Sigmoid colon (tissue), 4 donors: ENCODE measurements at regions not wholly inside any gene's neighbourhood (a gene's known extent, or its start where the extent isn't known, plus 50 kb on each side); places are given as distances from the start of the nearest gene placed in this dataset.

Source experiments
- EP300 ChIP-seq, 4 donors: sonication (generic); formaldehyde crosslinking; IDR thresholded peaks; one replicate each; pipeline ENCODE4 v1.6.1; 2017; ENCODE audit warnings: antibody characterized with exemption in 4 of 4
- POLR2AphosphoS5 ChIP-seq, 4 donors: sonication (generic); formaldehyde crosslinking; IDR thresholded peaks; one replicate each; pipeline ENCODE4 v1.6.1; 2017; ENCODE audit warnings: antibody characterized with exemption in 4 of 4
- TF ChIP-seq, protein P1 (sequence below), 4 experiments: fragments of 450-650 bp in 3 of 4; fragments of 200-600 bp in 1 of 4; IDR thresholded peaks; one replicate each; pipeline ENCODE4 v1.5.1; 2016 to 2019; ENCODE audit warnings: antibody characterized with exemption in 4 of 4, mild to moderate bottlenecking in 3 of 4, moderate library complexity in 2 of 4

DNA sequence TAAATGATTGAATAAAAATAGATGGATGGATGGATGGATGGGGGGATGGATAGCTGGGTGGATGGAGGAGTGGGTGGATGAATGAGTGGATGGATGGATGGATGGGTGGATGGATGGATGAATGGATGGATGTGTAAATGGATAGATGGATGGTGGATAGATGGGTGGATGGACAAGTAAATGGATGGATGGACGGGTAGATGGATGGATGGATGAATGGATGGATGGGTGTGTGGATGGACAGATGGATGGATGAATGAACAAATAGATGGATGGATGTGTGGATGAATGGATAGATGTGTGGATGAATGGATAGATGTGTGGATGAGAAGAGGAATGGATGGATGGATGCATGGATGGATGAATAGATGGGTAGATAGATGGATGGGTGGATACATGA lies 490.8 kb downstream of the VRK1 start:
- TF ChIP-seq, protein P1, sequence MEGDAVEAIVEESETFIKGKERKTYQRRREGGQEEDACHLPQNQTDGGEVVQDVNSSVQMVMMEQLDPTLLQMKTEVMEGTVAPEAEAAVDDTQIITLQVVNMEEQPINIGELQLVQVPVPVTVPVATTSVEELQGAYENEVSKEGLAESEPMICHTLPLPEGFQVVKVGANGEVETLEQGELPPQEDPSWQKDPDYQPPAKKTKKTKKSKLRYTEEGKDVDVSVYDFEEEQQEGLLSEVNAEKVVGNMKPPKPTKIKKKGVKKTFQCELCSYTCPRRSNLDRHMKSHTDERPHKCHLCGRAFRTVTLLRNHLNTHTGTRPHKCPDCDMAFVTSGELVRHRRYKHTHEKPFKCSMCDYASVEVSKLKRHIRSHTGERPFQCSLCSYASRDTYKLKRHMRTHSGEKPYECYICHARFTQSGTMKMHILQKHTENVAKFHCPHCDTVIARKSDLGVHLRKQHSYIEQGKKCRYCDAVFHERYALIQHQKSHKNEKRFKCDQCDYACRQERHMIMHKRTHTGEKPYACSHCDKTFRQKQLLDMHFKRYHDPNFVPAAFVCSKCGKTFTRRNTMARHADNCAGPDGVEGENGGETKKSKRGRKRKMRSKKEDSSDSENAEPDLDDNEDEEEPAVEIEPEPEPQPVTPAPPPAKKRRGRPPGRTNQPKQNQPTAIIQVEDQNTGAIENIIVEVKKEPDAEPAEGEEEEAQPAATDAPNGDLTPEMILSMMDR (IDR thresholded peaks at IDR 0.05), result no peak
- TF ChIP-seq POLR2AphosphoS5 (IDR thresholded peaks at IDR 0.05) (no peak), EP300 (IDR thresholded peaks at IDR 0.05) (no peak)
